Activated B cell treated with CpG ODN at 0.5 μM for 24 hours (primary cell): ENCODE measurements at regions not wholly inside any gene's neighbourhood (a gene's known extent, or its start where the extent isn't known, plus 50 kb on each side); places are given as distances from the start of the nearest gene placed in this dataset.

Source experiments
- ATAC-seq: fragments of 200-7000 bp; cut with Tn5 transposase; one replicate; pipeline ENCODE4 v1.10.0; 2021; ENCODE audit warnings: low read depth, mild to moderate bottlenecking, moderate library complexity
- CTCF ChIA-PET: fragments of 350-600 bp; sonication (Branson Sonifier 250); formaldehyde crosslinking; loops from one replicate; lab custom pipeline; 2021; ENCODE audit warnings: antibody characterized with exemption; lab: Charles Lee
- POLR2A ChIA-PET: fragments of 350-600 bp; sonication (Branson Sonifier 250); formaldehyde crosslinking; loops from one replicate; lab custom pipeline; 2021; ENCODE audit warnings: antibody characterized with exemption; lab: Charles Lee
- DNase-seq: peaks from one replicate; pipeline ENCODE4 v3.0.0; 2022
- H3K27ac Mint-ChIP-seq: one replicate; pipeline ENCODE4 v1.8.0; 2020; ENCODE audit warnings: mixed read lengths
- H3K27me3 Mint-ChIP-seq: one replicate; pipeline ENCODE4 v1.8.0; 2021; ENCODE audit warnings: mixed read lengths
- H3K36me3 Mint-ChIP-seq: one replicate; pipeline ENCODE4 v1.8.0; 2021; ENCODE audit warnings: low read depth, mixed read lengths
- H3K4me1 Mint-ChIP-seq: one replicate; pipeline ENCODE4 v1.8.0; 2021; ENCODE audit warnings: mixed read lengths
- H3K4me3 Mint-ChIP-seq: one replicate; pipeline ENCODE4 v1.8.0; 2020; ENCODE audit warnings: mild to moderate bottlenecking, mixed read lengths
- H3K9me3 Mint-ChIP-seq: one replicate; pipeline ENCODE4 v1.8.0; 2020; ENCODE audit warnings: mixed read lengths
- intact Hi-C: fragments of 100-400 bp; cut with micrococcal nuclease; formaldehyde crosslinking; loops from one replicate; pipeline ENCODE4 v1.15.1; 2024
- TF ChIP-seq, protein P1 (sequence below): fragments of 200-600 bp; IDR thresholded peaks from one replicate; pipeline ENCODE4 v1.8.0; 2022; ENCODE audit warnings: antibody characterized with exemption, mild to moderate bottlenecking

- H3K36me3 Mint-ChIP-seq, result no peaks in the 10 kb centered on the region
- intact Hi-C loops, result no loop called here
- no peak overlapping the region for H3K4me3 Mint-ChIP-seq
- no peak for DNase-seq
- TF ChIP-seq, protein P1, sequence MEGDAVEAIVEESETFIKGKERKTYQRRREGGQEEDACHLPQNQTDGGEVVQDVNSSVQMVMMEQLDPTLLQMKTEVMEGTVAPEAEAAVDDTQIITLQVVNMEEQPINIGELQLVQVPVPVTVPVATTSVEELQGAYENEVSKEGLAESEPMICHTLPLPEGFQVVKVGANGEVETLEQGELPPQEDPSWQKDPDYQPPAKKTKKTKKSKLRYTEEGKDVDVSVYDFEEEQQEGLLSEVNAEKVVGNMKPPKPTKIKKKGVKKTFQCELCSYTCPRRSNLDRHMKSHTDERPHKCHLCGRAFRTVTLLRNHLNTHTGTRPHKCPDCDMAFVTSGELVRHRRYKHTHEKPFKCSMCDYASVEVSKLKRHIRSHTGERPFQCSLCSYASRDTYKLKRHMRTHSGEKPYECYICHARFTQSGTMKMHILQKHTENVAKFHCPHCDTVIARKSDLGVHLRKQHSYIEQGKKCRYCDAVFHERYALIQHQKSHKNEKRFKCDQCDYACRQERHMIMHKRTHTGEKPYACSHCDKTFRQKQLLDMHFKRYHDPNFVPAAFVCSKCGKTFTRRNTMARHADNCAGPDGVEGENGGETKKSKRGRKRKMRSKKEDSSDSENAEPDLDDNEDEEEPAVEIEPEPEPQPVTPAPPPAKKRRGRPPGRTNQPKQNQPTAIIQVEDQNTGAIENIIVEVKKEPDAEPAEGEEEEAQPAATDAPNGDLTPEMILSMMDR, result no peak
- H3K4me1 Mint-ChIP-seq, result peaks cover 6% of the 10 kb centered on the region
- ATAC-seq, result no peak
- POLR2A ChIA-PET, result no interaction called here
- peaks cover 2% of the 10 kb centered on the region for H3K27me3 Mint-ChIP-seq
- H3K9me3 Mint-ChIP-seq, result peaks cover 4% of the 10 kb centered on the region
- CTCF ChIA-PET, result no interaction called here
- H3K27ac Mint-ChIP-seq, result no peak overlapping the region
Observed at GRCh38 chr9:134214386-134214765, 50.0 kb upstream of the RNU6ATAC start.

DNA sequence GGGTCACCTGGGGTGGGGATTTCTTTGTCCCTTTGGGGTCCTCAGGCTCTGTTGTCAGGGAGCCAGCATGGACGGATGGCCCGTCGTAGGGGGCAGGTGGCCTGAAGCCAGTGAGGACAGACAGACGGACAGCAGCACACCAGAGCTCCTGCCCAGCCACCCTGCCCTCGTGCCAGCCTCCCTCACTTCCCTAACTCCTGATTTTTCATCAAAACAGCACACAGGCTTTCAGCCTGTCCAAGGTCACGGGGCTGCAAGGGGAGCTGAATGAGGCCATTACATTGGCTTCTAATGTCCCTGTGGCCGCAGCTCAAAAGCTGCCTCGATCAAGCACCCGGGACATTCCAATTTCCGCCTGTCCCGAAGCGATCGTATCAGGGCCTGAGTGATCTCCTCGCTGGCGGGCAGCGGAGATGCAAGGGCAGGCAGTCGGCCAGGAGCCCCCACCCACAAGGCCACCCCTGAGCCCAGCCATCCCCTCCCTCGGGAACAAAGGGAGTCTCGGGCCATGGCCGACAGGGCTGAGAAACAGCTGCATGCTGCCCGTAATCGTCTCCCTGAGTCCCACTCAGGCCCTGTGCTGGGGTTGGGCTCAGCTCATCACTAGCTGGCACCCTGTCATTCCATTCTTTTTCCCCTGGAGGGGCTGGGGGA is 50.5 kb upstream of the RNU6ATAC start:
- intact Hi-C loops, result no loop called here
- ChIA-PET POLR2A (no interaction called here), CTCF (no interaction called here)
- ATAC-seq, result no peak
- Mint-ChIP-seq H3K36me3 (no peaks in the 10 kb centered on the region), H3K4me1 (peaks cover 6% of the 10 kb centered on the region), H3K27ac (no peak overlapping the region), H3K4me3 (no peak overlapping the region), H3K9me3 (peaks cover 4% of the 10 kb centered on the region), H3K27me3 (peaks cover 2% of the 10 kb centered on the region)
- no peak for DNase-seq
- TF ChIP-seq, protein P1, result no peak

DNA sequence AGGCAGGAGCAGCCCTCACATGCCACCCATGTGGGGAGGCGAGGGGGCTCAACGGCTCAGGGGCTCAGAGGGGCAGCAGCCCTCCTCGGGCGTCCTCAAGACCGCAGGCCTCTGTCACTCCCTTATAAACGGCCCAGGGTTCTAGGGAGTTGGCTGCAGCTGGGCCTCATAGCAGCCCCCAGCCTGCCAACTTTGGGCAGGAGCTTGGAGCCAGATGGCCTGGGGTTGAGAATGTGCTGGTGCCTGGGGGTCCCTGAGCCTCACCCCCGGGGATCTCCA is 51.0 kb upstream of the RNU6ATAC start:
- H3K36me3 Mint-ChIP-seq, result no peaks in the 10 kb centered on the region
- ATAC-seq (no peak), DNase-seq (no peak)
- peaks cover 4% of the 10 kb centered on the region for H3K9me3 Mint-ChIP-seq
- H3K27ac Mint-ChIP-seq, result no peak overlapping the region
- TF ChIP-seq, protein P1, result no peak
- H3K4me1 Mint-ChIP-seq, result peaks cover 6% of the 10 kb centered on the region
- ChIA-PET POLR2A (no interaction called here), CTCF (no interaction called here)
- intact Hi-C loops, result no loop called here
- no peak overlapping the region for H3K4me3 Mint-ChIP-seq
- H3K27me3 Mint-ChIP-seq, result peaks cover 2% of the 10 kb centered on the region

DNA sequence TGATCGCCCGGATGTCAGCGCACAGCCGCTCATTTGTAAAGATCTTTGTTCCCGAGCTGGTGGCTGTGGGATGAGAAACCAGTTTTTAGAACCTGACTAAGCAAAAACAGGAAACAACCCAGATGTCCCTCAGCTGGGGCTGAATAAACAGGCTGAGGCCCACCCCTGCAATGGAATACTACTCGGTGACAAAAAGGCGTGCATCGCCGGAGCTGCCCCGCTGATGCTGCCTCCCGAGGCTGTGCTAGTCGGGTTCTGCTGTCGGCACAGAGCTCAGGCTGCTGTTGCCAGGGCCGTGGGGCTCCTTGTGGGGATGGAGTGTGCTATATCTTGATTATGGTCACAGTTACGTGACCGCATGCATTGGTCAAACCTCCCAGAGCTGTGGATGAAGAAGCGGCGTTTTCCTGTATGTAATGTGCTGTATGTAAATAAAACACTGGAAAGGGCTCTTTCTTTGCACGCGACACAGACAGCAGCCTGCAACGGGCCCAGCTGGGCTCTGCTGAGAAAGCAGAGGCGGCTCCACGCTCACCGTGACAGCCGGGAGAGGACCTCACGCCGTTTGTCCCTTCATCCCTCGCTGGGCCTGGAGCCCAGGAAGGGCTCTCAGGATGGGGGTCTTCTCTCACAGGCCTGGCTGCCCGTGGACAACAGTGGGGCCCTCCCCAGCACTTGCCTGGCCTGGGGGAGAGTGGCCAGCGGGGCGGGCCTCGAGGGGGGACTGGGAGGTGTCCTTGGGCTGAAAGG is 51.5 kb upstream of the RNU6ATAC start:
- no peak overlapping the region for H3K27ac Mint-ChIP-seq
- TF ChIP-seq, protein P1, result no peak
- DNase-seq (no peak), ATAC-seq (no peak)
- H3K36me3 Mint-ChIP-seq, result no peaks in the 10 kb centered on the region
- peaks cover 4% of the 10 kb centered on the region for H3K9me3 Mint-ChIP-seq
- H3K4me3 Mint-ChIP-seq, result no peak overlapping the region
- peaks cover 6% of the 10 kb centered on the region for H3K4me1 Mint-ChIP-seq
- peaks cover 2% of the 10 kb centered on the region for H3K27me3 Mint-ChIP-seq
- intact Hi-C loops, result no loop called here
- CTCF ChIA-PET, result no interaction called here
- POLR2A ChIA-PET, result no interaction called here

GRCh38 chr9:134216449-134216951 is 52.1 kb upstream of the RNU6ATAC start:
- CTCF ChIA-PET, result no interaction called here
- Mint-ChIP-seq H3K4me3 (no peak overlapping the region), H3K9me3 (peaks cover 4% of the 10 kb centered on the region), H3K27ac (no peak overlapping the region), H3K36me3 (no peaks in the 10 kb centered on the region), H3K4me1 (peaks cover 6% of the 10 kb centered on the region), H3K27me3 (peaks cover 2% of the 10 kb centered on the region)
- DNase-seq (no peak), ATAC-seq (no peak)
- POLR2A ChIA-PET, result no interaction called here
- TF ChIP-seq, protein P1, result no peak
- intact Hi-C loops, result no loop called here
